Occipital lobe (tissue), 1 donor: ENCODE measurements at regions not wholly inside any gene's neighbourhood (a gene's known extent, or its start where the extent isn't known, plus 50 kb on each side); places are given as distances from the start of the nearest gene placed in this dataset.

Experiments
- DNase-seq: peaks from one replicate; lab custom pipeline; 2025; lab: John Stamatoyannopoulos, UW

DNA sequence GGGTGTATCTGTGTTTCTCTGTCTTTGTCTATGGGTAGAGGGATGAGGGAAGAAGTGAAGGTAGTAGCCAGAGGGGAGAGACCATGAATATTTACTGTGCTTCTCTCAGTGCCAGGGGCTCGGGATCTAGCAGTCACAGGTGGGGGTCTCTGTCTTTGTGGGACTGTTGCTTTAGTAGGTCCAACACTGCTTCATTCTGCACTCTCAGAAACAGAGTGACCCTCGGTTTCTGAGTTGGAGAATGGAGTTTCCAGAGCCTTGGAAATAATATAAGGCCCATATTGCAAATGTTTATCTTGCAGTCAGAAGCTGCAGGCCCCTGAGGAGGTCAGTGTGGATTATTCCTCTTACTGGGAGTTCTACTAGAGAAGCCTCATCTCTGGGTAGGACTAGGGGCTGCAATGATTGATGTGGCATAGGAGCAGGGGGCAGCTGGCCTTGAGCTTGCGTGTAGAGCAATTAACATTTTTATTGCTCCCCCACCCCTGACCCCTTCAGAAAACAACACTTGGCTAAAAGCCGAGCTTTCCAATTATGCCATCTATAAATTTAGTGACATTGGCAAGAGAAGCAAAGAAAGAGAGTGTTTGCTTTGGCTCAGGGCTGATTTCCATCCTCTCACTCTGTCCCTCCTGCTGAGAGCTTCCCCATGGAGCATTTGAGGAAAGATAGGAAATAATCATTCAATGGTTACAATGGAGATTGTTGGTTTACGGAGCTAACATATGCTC, 55.0 kb upstream of the TRPC7 start:
- no peak for DNase-seq

DNA sequence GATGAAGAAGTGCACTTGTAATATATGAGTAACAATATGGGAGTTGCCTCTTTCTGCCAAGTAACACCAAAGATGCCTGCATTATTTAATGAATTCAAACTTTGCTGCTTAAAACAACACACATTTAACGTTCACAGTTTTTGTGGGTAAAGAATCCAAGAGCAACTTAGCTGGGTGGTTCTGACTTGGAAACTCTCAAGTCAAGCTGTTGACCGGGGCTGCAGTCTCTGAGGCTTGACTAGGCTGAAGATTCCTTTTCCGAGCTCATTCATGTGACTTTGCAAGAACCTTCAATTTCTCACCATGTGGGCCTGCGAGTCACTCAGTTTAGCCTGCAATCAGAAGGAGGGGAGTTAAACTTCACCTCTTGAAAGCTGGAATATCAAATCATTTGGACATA, 53.0 kb upstream of the TRPC7 start:
- no peak for DNase-seq
